H1 (cell line): ENCODE measurements at regions not wholly inside any gene's neighbourhood (a gene's known extent, or its start where the extent isn't known, plus 50 kb on each side); places are given as distances from the start of the nearest gene placed in this dataset.

Experiments
- CTCF ChIA-PET: fragments of 300-600 bp; sonication (Branson Sonifier 250); formaldehyde crosslinking; loops from one replicate; lab custom pipeline; 2021; ENCODE audit not compliant: partially characterized antibody; lab: Charles Lee
- POLR2A ChIA-PET: fragments of 300-600 bp; sonication (Branson Sonifier 250); formaldehyde crosslinking; loops from one replicate; lab custom pipeline; 2021; ENCODE audit warnings: inconsistent platforms; ENCODE audit not compliant: partially characterized antibody; lab: Charles Lee
- DNase-seq, 2 experiments: peaks; one replicate each; pipeline versions ENCODE4 v3.0.0 to v3.0.0-alpha.2; 2010 to 2022; ENCODE audit warnings: low spot score in 2 of 2, low read depth in 1 of 2, mixed read lengths in 1 of 2
- FAIRE-seq: peaks from 2 replicates; lab custom pipeline; 2011; peaks lifted over from hg19 to GRCh38; lab: Jason Lieb, UNC
- H2AFZ ChIP-seq: 2 replicates; pipeline ENCODE4 v1.8.1; 2012; ENCODE audit warnings: low read length, inconsistent platforms
- H2AK5ac ChIP-seq: 2 replicates; pipeline ENCODE4 v1.6.1; 2013; ENCODE audit warnings: low read depth, low read length
- H2BK120ac ChIP-seq: replicated peaks from 2 replicates; pipeline ENCODE3; 2013; ENCODE audit warnings: low read depth, low read length, inconsistent platforms
- H2BK12ac ChIP-seq: 2 replicates; pipeline ENCODE4 v1.6.1; 2013; ENCODE audit warnings: low read depth, low read length
- H2BK15ac ChIP-seq: 2 replicates; pipeline ENCODE4 v1.6.1; 2013; ENCODE audit warnings: low read length
- H2BK20ac ChIP-seq: 2 replicates; pipeline ENCODE4 v1.6.1; 2013; ENCODE audit warnings: low read length
- H2BK5ac ChIP-seq: 2 replicates; pipeline ENCODE4 v1.6.1; 2013; ENCODE audit warnings: low read depth, low read length
- H3K14ac ChIP-seq: 2 replicates; pipeline ENCODE4 v1.6.1; 2013; ENCODE audit warnings: inconsistent platforms; ENCODE audit not compliant: insufficient read length
- H3K18ac ChIP-seq: 2 replicates; pipeline ENCODE4 v1.6.1; 2013; ENCODE audit warnings: low read length; ENCODE audit errors: extremely low read depth
- H3K23ac ChIP-seq: 2 replicates; pipeline ENCODE4 v1.6.1; 2013; ENCODE audit warnings: inconsistent platforms; ENCODE audit not compliant: insufficient read length
- H3K23me2 ChIP-seq: 2 replicates; pipeline ENCODE4 v1.6.1; 2013; ENCODE audit warnings: low read depth, low read length
- H3K27ac ChIP-seq: 2 replicates; pipeline ENCODE4 v1.6.1; 2011; ENCODE audit warnings: low read depth, low read length, inconsistent platforms
- H3K27me3 ChIP-seq, 4 experiments: replicated peaks in 1 of 4; 1 replicate in 1 of 4; 2 replicates in 3 of 4; pipeline versions ENCODE4 v1.6.1 to v1.8.1; 2011 to 2013; ENCODE audit warnings: low read length in 3 of 4, mild to moderate bottlenecking in 3 of 4, inconsistent platforms in 2 of 4, mixed read lengths in 2 of 4, moderate library complexity in 1 of 4; ENCODE audit not compliant: control insufficient read depth in 3 of 4, insufficient read depth in 3 of 4; ENCODE audit errors: extremely low read depth in 1 of 4
- H3K36me3 ChIP-seq, 4 experiments: 2 replicates each; pipeline versions ENCODE4 v1.6.1 to v1.8.1; 2011 to 2013; ENCODE audit warnings: mild to moderate bottlenecking in 4 of 4, low read length in 3 of 4, moderate library complexity in 2 of 4, control low read depth in 1 of 4, inconsistent platforms in 1 of 4; ENCODE audit not compliant: insufficient read depth in 4 of 4, control insufficient read depth in 2 of 4
- H3K4ac ChIP-seq: replicated peaks from 2 replicates; pipeline ENCODE3; 2013; ENCODE audit warnings: low read length, low read depth, mixed read lengths, inconsistent platforms; ENCODE audit not compliant: insufficient read length
- H3K4me1 ChIP-seq, 4 experiments: replicated peaks in 1 of 4; 1 replicate in 1 of 4; 2 replicates in 3 of 4; pipeline versions ENCODE4 v1.6.1 to v1.8.1; 2011 to 2013; ENCODE audit warnings: low read length in 3 of 4, inconsistent platforms in 2 of 4, mixed read lengths in 1 of 4; ENCODE audit not compliant: insufficient read depth in 4 of 4, control insufficient read depth in 3 of 4
- H3K4me2 ChIP-seq, 2 experiments: 2 replicates each; pipeline versions ENCODE4 v1.6.1 to v1.8.1; 2011 to 2013; ENCODE audit warnings: low read depth in 2 of 2, low read length in 2 of 2, control low read depth in 1 of 2, inconsistent platforms in 1 of 2, mild to moderate bottlenecking in 1 of 2; ENCODE audit not compliant: insufficient read depth in 1 of 2
- H3K4me3 ChIP-seq, 4 experiments: fragments of 200-600, 300-600 bp in 1 of 4; sonication (generic), shearing (Covaris generic), sonication (Bioruptor Twin) in 1 of 4; 2 replicates each; pipeline versions ENCODE4 v1.5.1 to v1.8.1; 2011 to 2016; ENCODE audit warnings: low read length in 4 of 4, low read depth in 3 of 4, control low read depth in 2 of 4, inconsistent platforms in 2 of 4, mild to moderate bottlenecking in 2 of 4, mixed read lengths in 1 of 4, moderate library complexity in 1 of 4; ENCODE audit not compliant: insufficient read depth in 2 of 4; ENCODE audit errors: extremely low read depth in 1 of 4
- H3K56ac ChIP-seq: replicated peaks from 2 replicates; pipeline ENCODE3; 2013; ENCODE audit warnings: low read depth, mild to moderate bottlenecking, mixed read lengths, low read length, inconsistent platforms; ENCODE audit not compliant: insufficient read length
- H3K79me1 ChIP-seq: 2 replicates; pipeline ENCODE4 v1.6.1; 2013; ENCODE audit warnings: low read depth, low read length, control low read depth
- H3K79me2 ChIP-seq, 2 experiments: 2 replicates each; pipeline versions ENCODE4 v1.6.1 to v1.8.1; 2012 to 2013; ENCODE audit warnings: low read length in 2 of 2, mild to moderate bottlenecking in 2 of 2, inconsistent platforms in 1 of 2; ENCODE audit not compliant: insufficient read depth in 2 of 2, control insufficient read depth in 1 of 2
- H3K9ac ChIP-seq, 4 experiments: replicated peaks in 1 of 4; 1 replicate in 1 of 4; 2 replicates in 3 of 4; pipeline versions ENCODE4 v1.6.1 to v1.8.1; 2011 to 2013; ENCODE audit warnings: low read depth in 3 of 4, low read length in 3 of 4, control low read depth in 2 of 4, mild to moderate bottlenecking in 2 of 4, moderate library complexity in 2 of 4, inconsistent platforms in 1 of 4; ENCODE audit errors: extremely low read depth in 1 of 4
- H3K9me3 ChIP-seq, 2 experiments: 2 replicates each; pipeline versions ENCODE4 v1.6.1 to v1.8.1; 2012 to 2013; ENCODE audit warnings: mild to moderate bottlenecking in 2 of 2, moderate library complexity in 2 of 2, control low read depth in 1 of 2, inconsistent platforms in 1 of 2, low read depth in 1 of 2, low read length in 1 of 2, mixed read lengths in 1 of 2; ENCODE audit not compliant: insufficient read depth in 2 of 2
- H4K20me1 ChIP-seq, 2 experiments: replicated peaks in 1 of 2; 2 replicates each; pipeline versions ENCODE3 to v1.8.1; 2011 to 2013; ENCODE audit warnings: inconsistent platforms in 2 of 2, low read length in 2 of 2, mild to moderate bottlenecking in 1 of 2; ENCODE audit not compliant: insufficient read depth in 2 of 2, control insufficient read depth in 1 of 2
- H4K5ac ChIP-seq: 2 replicates; pipeline ENCODE4 v1.6.1; 2013; ENCODE audit warnings: low read length, low read depth, mixed read lengths, inconsistent platforms; ENCODE audit not compliant: insufficient read length
- H4K8ac ChIP-seq: 2 replicates; pipeline ENCODE4 v1.8.0; 2013; ENCODE audit warnings: mild to moderate bottlenecking, moderate library complexity, low read length, inconsistent platforms; ENCODE audit not compliant: insufficient read depth; ENCODE audit errors: extremely low read depth
- H4K91ac ChIP-seq: replicated peaks from 2 replicates; pipeline ENCODE3; 2013; ENCODE audit warnings: low read length, mixed read lengths, inconsistent platforms; ENCODE audit not compliant: insufficient read length
- CHD1 ChIP-seq: IDR thresholded peaks from 2 replicates; pipeline ENCODE4 v1.6.1; 2012; ENCODE audit warnings: low read depth, low read length, improper control_type of control experiment
- GABPA ChIP-seq: IDR thresholded peaks from 2 replicates; pipeline ENCODE4 v1.6.1; 2011; ENCODE audit warnings: mild to moderate bottlenecking, low read length, moderate library complexity, borderline replicate concordance; ENCODE audit not compliant: insufficient read depth
- KDM1A ChIP-seq: fragments of 200-600, 300-600 bp; sonication (generic); IDR thresholded peaks from 2 replicates; pipeline ENCODE4 v1.7.1; 2016; ENCODE audit warnings: mild to moderate bottlenecking, low read length, borderline replicate concordance
- NANOG ChIP-seq: IDR thresholded peaks from 2 replicates; pipeline ENCODE4 v1.6.1; 2011; ENCODE audit warnings: low read length, low read depth, mild to moderate bottlenecking, inconsistent platforms; ENCODE audit not compliant: insufficient read depth, poor library complexity, severe bottlenecking
- PHF8 ChIP-seq: fragments of 200-600 bp; sonication (generic); conservative IDR thresholded peaks from 2 replicates; pipeline ENCODE4 v1.7.1; 2012; ENCODE audit warnings: low read depth, mild to moderate bottlenecking, inconsistent platforms, low read length, moderate library complexity
- SIX5 ChIP-seq: IDR thresholded peaks from 2 replicates; pipeline ENCODE4 v1.6.1; 2011; ENCODE audit warnings: mild to moderate bottlenecking, low read depth, low read length
- SP2 ChIP-seq: IDR thresholded peaks from 2 replicates; pipeline ENCODE4 v1.6.1; 2012; ENCODE audit warnings: mild to moderate bottlenecking, low read length, inconsistent platforms
- TCF12 ChIP-seq: IDR thresholded peaks from 2 replicates; pipeline ENCODE4 v1.6.1; 2011; ENCODE audit warnings: low read depth, mild to moderate bottlenecking, low read length
- WGBS, 2 experiments: shearing (Covaris generic) in 1 of 2; methylation state at CpG; one replicate each; pipeline versions ENCODE4 v1.1.6 to v1.1.7; 2013 to 2015; ENCODE audit warnings: low lambda C conversion rate in 2 of 2, mixed read lengths in 2 of 2, inconsistent platforms in 1 of 2, low coverage in 1 of 2, missing lambda C conversion rate in 1 of 2; ENCODE audit not compliant: insufficient replicate concordance in 2 of 2, insufficient coverage in 1 of 2, insufficient read length in 1 of 2; ENCODE audit errors: extremely low coverage in 1 of 2, missing lambda C conversion rate in 1 of 2; 5-methylcytosine and 5-hydroxymethylcytosine counted together

DNA sequence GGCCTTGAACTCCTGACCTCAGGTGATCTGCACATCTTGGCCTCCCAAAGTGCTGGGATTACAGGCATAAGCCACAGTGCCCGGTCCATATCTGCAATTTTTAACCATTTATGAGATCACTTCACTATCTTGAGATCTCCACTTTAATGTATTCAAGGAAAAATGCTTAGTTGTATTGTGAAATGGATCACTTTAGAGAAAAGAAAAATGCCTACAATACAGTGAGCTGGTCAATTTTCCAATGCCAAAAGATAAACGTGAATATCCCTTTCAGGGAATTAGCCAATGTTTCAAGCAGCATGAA, 82.8 kb upstream of the ZNF217 start:
- CTCF ChIA-PET: interaction anchor here (1.0 kb wide), 1 partner anchor 14 kb away, joined by 3 read pairs; no protein-coding TSS in a partner anchor
- no peak overlapping the region for H3K56ac ChIP-seq

More for the DNA sequence above, 82.8 kb upstream of the ZNF217 start:
- no peak for TF ChIP-seq NANOG
- TF ChIP-seq KDM1A: no peak
- TF ChIP-seq SP2: no peak
- TF ChIP-seq CHD1: no peak
- no peak for TF ChIP-seq GABPA
- no peak for TF ChIP-seq PHF8
- TF ChIP-seq TCF12: no peak
- no peak for TF ChIP-seq SIX5
- TF ChIP-seq, all 59 proteins: peak for 0
- Histone ChIP-seq H3K36me3 (no peaks in the 10 kb centered on the region), H4K8ac (no peak overlapping the region), H3K79me1 (no peaks in the 10 kb centered on the region), H3K9me3 (no peaks in the 10 kb centered on the region), H3K27me3 (no peaks in the 10 kb centered on the region), H2BK15ac (no peak overlapping the region), H3K79me2 (no peaks in the 10 kb centered on the region), H2BK12ac (no peak overlapping the region), H2AK5ac (no peak overlapping the region), H2BK120ac (no peak overlapping the region), H2BK5ac (no peak overlapping the region), H3K23ac (no peak overlapping the region), H4K5ac (no peak overlapping the region), H3K4ac (no peak overlapping the region), H3K9ac (no peak overlapping the region), H2AFZ (no peak overlapping the region), H3K4me1 (peaks cover 0 to 8% (median 5%) of the 10 kb centered on the region in 4 experiments; a peak in 6 of 7 replicates), H3K14ac (no peak overlapping the region), H3K18ac (no peak overlapping the region), H4K20me1 (no peaks in the 10 kb centered on the region), H3K23me2 (no peaks in the 10 kb centered on the region), H3K27ac (no peak overlapping the region), H3K4me3 (no peak overlapping the region), H2BK20ac (no peak overlapping the region), H4K91ac (no peak overlapping the region), H3K4me2 (no peak overlapping the region)
- FAIRE-seq (no peak), DNase-seq (no peak)
- WGBS, 2 experiments: 86% methylated on average over 2 of the region's 2 CpGs; no CpG with 5 or more reads in 1 of the 2 experiments
- POLR2A ChIA-PET: no interaction called here
